NCI-H82 treated with DMSO at 0.1 percent for 48 hours (cell line): ENCODE measurements at regions not wholly inside any gene's neighbourhood (a gene's known extent, or its start where the extent isn't known, plus 50 kb on each side); places are given as distances from the start of the nearest gene placed in this dataset.
"Not testable (repeated sequence)": the region's sequence is repeated elsewhere in the genome, so short reads cannot be mapped to it uniquely, and the experiment has no call there.

Experiments used
- DNase-seq: peaks from one replicate; lab custom pipeline; 2025; ENCODE audit not compliant: unreplicated experiment; lab: John Stamatoyannopoulos, UW

DNA sequence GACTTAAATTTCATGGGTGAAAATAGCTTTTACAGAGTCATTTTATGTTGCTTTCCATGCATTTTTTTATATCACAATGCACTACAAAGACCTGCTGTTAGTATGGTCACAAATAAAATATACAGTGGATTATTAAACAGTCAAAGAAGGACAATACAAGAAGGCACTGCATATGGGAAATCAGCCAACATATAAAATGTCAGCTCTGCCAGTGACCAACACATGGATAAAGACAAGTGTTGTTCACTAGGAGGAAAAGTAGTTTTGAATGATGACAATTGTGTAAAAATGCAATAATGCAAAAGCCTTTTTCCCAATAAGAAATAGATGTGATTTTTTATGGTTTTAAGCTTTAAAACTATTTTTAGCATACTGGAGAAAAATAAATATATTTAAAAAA is 425.3 kb upstream of the CBLB start:
- no peak for DNase-seq

DNA sequence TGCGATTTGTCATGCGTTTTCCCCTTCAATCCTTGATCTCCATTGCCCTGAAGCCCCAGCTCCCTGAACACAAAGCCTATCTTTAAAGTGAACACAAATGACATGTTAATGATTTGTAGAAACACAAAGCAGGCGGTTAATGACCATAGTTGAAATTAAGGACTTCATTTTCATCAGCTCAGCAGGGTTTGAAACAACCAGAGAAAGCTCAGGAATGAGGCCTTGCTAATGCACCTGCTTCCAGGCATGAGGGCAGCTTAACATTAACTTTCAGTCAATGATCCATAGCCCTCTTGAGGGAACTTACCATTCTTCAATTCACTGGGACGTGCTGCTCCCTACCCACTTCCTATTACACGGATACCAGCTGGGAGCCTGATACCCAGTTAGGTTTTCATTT is 427.2 kb upstream of the CBLB start:
- no peak for DNase-seq

- no peak for DNase-seq
Observed at GRCh38 chr3:106299300-106300098, 430.7 kb upstream of the CBLB start.

- DNase-seq = no peak
Observed at GRCh38 chr3:106302451-106303221, 433.8 kb upstream of the CBLB start.

- DNase-seq = no peak
Observed at GRCh38 chr3:106303766-106304165, 435.0 kb upstream of the CBLB start.

- DNase-seq = no peak
Observed at GRCh38 chr3:106305127-106305526, 436.3 kb upstream of the CBLB start.

- no peak for DNase-seq
Observed at GRCh38 chr3:106305882-106306435, 437.1 kb upstream of the CBLB start.

DNA sequence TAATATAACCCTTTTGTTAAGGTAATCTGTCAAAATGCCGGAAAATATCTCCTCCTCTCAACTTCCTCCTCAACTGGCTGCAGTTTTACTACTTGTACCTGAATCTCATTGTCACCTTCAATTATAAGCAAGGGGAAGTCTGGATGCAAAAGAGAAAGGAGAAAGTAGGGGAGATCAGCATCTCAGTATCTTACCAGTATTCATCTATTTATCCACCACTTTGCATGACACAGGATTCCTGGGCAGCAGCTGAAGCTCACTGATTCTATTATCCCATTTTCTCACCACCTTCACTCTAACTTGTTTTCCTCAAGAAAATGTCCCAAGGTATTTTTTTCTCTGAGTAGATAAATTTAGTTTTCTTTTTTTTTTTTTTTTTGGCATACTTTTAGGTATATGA is 440.5 kb upstream of the CBLB start:
- no peak for DNase-seq

DNA sequence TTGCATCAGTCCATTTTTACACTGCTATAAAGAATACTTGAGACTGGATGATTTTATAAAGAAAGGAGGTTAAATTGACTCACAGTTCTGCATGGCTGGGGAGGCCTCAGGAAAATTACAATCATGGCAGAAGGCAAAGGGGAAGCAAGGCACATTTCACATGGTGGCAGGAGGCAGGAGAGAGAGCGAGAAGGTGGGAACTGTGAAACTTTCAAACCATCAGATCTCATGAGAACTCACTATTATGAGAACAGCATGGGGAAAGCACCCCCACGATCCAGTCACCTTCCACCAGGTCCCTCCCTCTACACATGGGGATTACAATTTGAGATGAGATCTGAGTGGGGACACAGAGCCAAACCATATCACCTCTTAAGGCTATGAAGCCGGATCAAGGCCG is 441.0 kb upstream of the CBLB start:
- not testable (repeated sequence) for DNase-seq

- peak; percentile 77 for DNase-seq
Observed at GRCh38 chr3:106317141-106318055, 448.6 kb upstream of the CBLB start.

GRCh38 chr3:106321438-106321837 is 452.6 kb upstream of the CBLB start:
- not testable (repeated sequence) for DNase-seq

GRCh38 chr3:106323586-106323985 is 454.8 kb upstream of the CBLB start:
- DNase-seq = no peak

- DNase-seq = peak; percentile 33
Observed at GRCh38 chr3:106326941-106327695, 458.3 kb upstream of the CBLB start.

GRCh38 chr3:106327696-106328025 is 458.8 kb upstream of the CBLB start:
- DNase-seq = no peak

GRCh38 chr3:106328224-106328623 is 459.4 kb upstream of the CBLB start:
- DNase-seq = no peak

DNA sequence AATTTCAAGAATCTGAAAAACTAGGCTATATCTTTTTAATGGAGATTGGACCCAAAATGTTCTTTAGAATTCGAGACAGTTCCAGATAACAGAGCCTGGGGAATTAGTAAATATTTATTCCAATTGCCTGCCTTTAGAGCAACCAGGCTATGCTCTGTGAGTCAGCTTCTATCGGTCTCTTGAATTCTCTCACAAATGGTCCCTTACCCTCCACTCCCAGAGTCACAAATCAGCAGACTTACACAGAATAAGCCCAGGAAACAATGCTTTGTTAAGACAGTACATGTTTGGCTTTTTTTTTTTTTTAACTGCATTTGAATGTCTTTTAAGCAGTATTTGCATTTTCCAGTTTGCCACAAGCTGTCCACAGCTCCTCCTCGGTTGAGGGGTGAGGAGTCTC is 460.7 kb upstream of the CBLB start:
- no peak for DNase-seq

- no peak for DNase-seq
Observed at GRCh38 chr3:106331636-106332035, 462.8 kb upstream of the CBLB start.

- DNase-seq = no peak
Observed at GRCh38 chr3:106332129-106332528, 463.3 kb upstream of the CBLB start.

- no peak for DNase-seq
Observed at GRCh38 chr3:106332884-106333283, 464.1 kb upstream of the CBLB start.

DNA sequence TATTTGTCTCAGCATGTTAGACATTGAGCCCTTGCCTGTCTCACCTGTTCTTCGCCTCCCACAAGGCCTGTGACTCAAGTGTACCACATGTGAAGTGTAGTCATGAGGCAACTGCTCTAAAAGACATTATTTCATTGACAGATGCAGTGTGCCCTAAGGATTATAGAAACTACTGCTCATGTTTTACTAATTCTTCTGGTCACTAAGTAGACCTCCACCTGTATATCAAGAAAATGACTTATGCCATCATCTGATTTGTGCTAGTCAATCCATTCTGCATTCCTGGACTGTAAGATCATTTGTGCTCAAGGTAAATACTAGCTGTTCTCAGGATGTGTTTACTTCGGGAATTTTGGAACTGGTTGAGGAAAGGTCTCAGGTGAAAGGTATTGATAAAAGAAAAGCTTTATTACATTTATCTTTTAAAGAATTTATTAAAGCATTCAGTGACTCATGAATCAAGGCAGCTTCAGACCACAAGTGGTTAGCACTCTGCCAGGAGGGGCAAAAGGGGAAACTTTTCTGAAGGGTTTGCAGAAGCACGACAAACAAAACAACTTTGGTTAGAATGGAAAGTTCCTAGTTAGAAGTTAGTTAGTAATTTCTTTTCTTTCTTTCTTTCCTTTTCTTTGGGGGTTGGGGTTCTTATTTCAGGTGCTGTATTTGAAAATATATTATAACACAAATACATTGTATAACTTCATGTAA is 465.3 kb upstream of the CBLB start:
- DNase-seq = no peak
